ENCODE measurements at regions not wholly inside any gene's neighbourhood (a gene's known extent, or its start where the extent isn't known, plus 50 kb on each side); places are given as distances from the start of the nearest gene placed in this dataset.

DNA sequence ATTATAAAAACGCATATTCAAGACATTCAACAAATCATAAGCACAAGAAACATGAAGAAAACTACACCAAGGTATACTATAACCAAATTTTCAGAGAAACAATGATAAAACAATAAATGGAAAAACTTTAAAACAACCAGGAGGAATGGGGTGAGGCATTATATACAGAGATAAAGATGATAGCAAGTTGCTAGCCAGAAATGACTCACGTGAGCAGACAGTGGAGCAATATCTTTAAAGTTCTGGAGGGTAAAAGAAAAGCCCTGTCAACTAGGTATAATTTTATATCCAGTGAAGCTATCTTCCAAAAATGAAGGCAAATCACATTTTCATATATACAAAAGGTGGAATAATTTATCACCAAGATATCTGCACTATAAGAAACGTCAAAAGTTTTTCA is 97.8 kb upstream of the PCED1B start:
- TF ChIP-seq, protein P1, sequence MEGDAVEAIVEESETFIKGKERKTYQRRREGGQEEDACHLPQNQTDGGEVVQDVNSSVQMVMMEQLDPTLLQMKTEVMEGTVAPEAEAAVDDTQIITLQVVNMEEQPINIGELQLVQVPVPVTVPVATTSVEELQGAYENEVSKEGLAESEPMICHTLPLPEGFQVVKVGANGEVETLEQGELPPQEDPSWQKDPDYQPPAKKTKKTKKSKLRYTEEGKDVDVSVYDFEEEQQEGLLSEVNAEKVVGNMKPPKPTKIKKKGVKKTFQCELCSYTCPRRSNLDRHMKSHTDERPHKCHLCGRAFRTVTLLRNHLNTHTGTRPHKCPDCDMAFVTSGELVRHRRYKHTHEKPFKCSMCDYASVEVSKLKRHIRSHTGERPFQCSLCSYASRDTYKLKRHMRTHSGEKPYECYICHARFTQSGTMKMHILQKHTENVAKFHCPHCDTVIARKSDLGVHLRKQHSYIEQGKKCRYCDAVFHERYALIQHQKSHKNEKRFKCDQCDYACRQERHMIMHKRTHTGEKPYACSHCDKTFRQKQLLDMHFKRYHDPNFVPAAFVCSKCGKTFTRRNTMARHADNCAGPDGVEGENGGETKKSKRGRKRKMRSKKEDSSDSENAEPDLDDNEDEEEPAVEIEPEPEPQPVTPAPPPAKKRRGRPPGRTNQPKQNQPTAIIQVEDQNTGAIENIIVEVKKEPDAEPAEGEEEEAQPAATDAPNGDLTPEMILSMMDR (conservative IDR thresholded peaks at IDR 0.05) = no peak
- no peak for TF ChIP-seq ZFX (IDR thresholded peaks at IDR 0.05)
